ENCODE measurements at regions not wholly inside any gene's neighbourhood (a gene's known extent, or its start where the extent isn't known, plus 50 kb on each side); places are given as distances from the start of the nearest gene placed in this dataset.

- CTCF ChIA-PET = no interaction called here
- POLR2A ChIA-PET (ENCODE audit: unreplicated experiment) = no interaction called here
These were observed 95.4 kb upstream of the OTOS start for GRCh38 chr2:240235811-240236210.

GRCh38 chr2:240236217-240237111, 96.0 kb upstream of the OTOS start:
- Histone ChIP-seq H3K27me3 (ENCODE audit: low read length) (no peaks in the 10 kb centered on the region), H3K9ac (ENCODE audit: low read length) (no peak overlapping the region), H3K79me2 (ENCODE audit: low read length) (no peaks in the 10 kb centered on the region), H3K9me3 (ENCODE audit: low read length) (no peaks in the 10 kb centered on the region), H3K36me3 (ENCODE audit: low read depth, low read length) (no peaks in the 10 kb centered on the region), H3F3A (ENCODE audit: low read length, unreplicated experiment) (peaks cover 6% of the 10 kb centered on the region), H3K27ac (ENCODE audit: low read length) (no peak overlapping the region), H3K4me3 (ENCODE audit: low read length) (no peak overlapping the region), H2AFZ (ENCODE audit: low read length) (no peak overlapping the region), H3K4me1 (ENCODE audit: insufficient read depth, low read length) (peaks cover 21% of the 10 kb centered on the region), H3K9me2 (replicated peaks; ENCODE audit: low read length) (no peaks in the 10 kb centered on the region), H4K20me1 (ENCODE audit: low read length) (no peaks in the 10 kb centered on the region), H3K4me2 (ENCODE audit: low read length) (no peak overlapping the region)
- intact Hi-C loops (cut with micrococcal nuclease) = no loop called here
- POLR2A ChIA-PET (ENCODE audit: unreplicated experiment) = interaction anchor here (0.6 kb wide), 1 partner anchor 198 kb away, joined by 11 read pairs; no protein-coding TSS in a partner anchor
- TF ChIP-seq CTCF (conservative IDR thresholded peaks at IDR 0.05; ENCODE audit: low read depth, low read length) = no peak
- TF ChIP-seq EZH2 (IDR thresholded peaks at IDR 0.05; ENCODE audit: low read length, unreplicated experiment) = no peak
- no peak for TF ChIP-seq EZH2phosphoT487 (IDR thresholded peaks at IDR 0.05; ENCODE audit: borderline replicate concordance, low read length)
- CTCF ChIA-PET = no interaction called here
- ATAC-seq = no peak
- no peak for DNase-seq
- BruUV-seq (replicated peaks) = no TSS peak

More at GRCh38 chr2:240235811-240236210, 95.4 kb upstream of the OTOS start:
- Histone ChIP-seq H3K4me3 (ENCODE audit: low read length) (no peak overlapping the region), H2AFZ (ENCODE audit: low read length) (no peak overlapping the region), H4K20me1 (ENCODE audit: low read length) (no peaks in the 10 kb centered on the region), H3K27me3 (ENCODE audit: low read length) (no peaks in the 10 kb centered on the region), H3K36me3 (ENCODE audit: low read depth, low read length) (no peaks in the 10 kb centered on the region), H3K27ac (ENCODE audit: low read length) (no peak overlapping the region), H3K9me2 (replicated peaks; ENCODE audit: low read length) (no peaks in the 10 kb centered on the region), H3K4me2 (ENCODE audit: low read length) (no peak overlapping the region), H3K9ac (ENCODE audit: low read length) (no peak overlapping the region), H3F3A (ENCODE audit: low read length, unreplicated experiment) (peaks cover 6% of the 10 kb centered on the region), H3K9me3 (ENCODE audit: low read length) (no peaks in the 10 kb centered on the region), H3K4me1 (ENCODE audit: insufficient read depth, low read length) (peaks cover 21% of the 10 kb centered on the region), H3K79me2 (ENCODE audit: low read length) (no peaks in the 10 kb centered on the region)
- TF ChIP-seq EZH2phosphoT487 (IDR thresholded peaks at IDR 0.05; ENCODE audit: borderline replicate concordance, low read length) (no peak), EZH2 (IDR thresholded peaks at IDR 0.05; ENCODE audit: low read length, unreplicated experiment) (no peak), CTCF (conservative IDR thresholded peaks at IDR 0.05; ENCODE audit: low read depth, low read length) (no peak)
- intact Hi-C loops (cut with micrococcal nuclease) = no loop called here
- BruUV-seq (replicated peaks) = no TSS peak
- ATAC-seq = no peak
- no peak for DNase-seq

GRCh38 chr2:240237609-240238174, 97.2 kb upstream of the OTOS start:
- Histone ChIP-seq H3K79me2 (ENCODE audit: low read length) (no peaks in the 10 kb centered on the region), H3F3A (ENCODE audit: low read length, unreplicated experiment) (peaks cover 6% of the 10 kb centered on the region), H3K9me2 (replicated peaks; ENCODE audit: low read length) (no peaks in the 10 kb centered on the region), H3K4me2 (ENCODE audit: low read length) (peak overlapping the region; percentile 53), H4K20me1 (ENCODE audit: low read length) (no peaks in the 10 kb centered on the region), H3K27ac (ENCODE audit: low read length) (peak overlapping the region; percentile 36), H2AFZ (ENCODE audit: low read length) (0 out of 2 replicates have a peak overlapping the region, but pooled peaks have one; percentile 26), H3K9me3 (ENCODE audit: low read length) (no peaks in the 10 kb centered on the region), H3K4me1 (ENCODE audit: insufficient read depth, low read length) (peaks cover 21% of the 10 kb centered on the region), H3K27me3 (ENCODE audit: low read length) (no peaks in the 10 kb centered on the region), H3K4me3 (ENCODE audit: low read length) (no peak overlapping the region), H3K36me3 (ENCODE audit: low read depth, low read length) (no peaks in the 10 kb centered on the region), H3K9ac (ENCODE audit: low read length) (no peak overlapping the region)
- intact Hi-C loops (cut with micrococcal nuclease) = no loop called here
- peak; percentile 95 for DNase-seq
- ChIA-PET CTCF (no interaction called here), POLR2A (ENCODE audit: unreplicated experiment) (no interaction called here)
- TF ChIP-seq EZH2 (IDR thresholded peaks at IDR 0.05; ENCODE audit: low read length, unreplicated experiment) (no peak), CTCF (conservative IDR thresholded peaks at IDR 0.05; ENCODE audit: low read depth, low read length) (no peak), EZH2phosphoT487 (IDR thresholded peaks at IDR 0.05; ENCODE audit: borderline replicate concordance, low read length) (no peak)
- BruUV-seq (replicated peaks) = no TSS peak
- ATAC-seq = no peak
